Neural cell (in vitro differentiated cells): ENCODE measurements at regions not wholly inside any gene's neighbourhood (a gene's known extent, or its start where the extent isn't known, plus 50 kb on each side); places are given as distances from the start of the nearest gene placed in this dataset.

ENCODE experiments used
- H2AFZ ChIP-seq: fragments of 200-600, 300-800 bp; sonication (generic), shearing (Covaris generic); 2 replicates; pipeline ENCODE4 v1.6.0; 2014; ENCODE audit warnings: low read depth, mild to moderate bottlenecking, antibody characterized with exemption, low read length, moderate library complexity
- H3F3A ChIP-seq: fragments of 200-600 bp; shearing (Covaris generic); 2 replicates; pipeline ENCODE4 v1.6.1; 2016; ENCODE audit warnings: mild to moderate bottlenecking, moderate library complexity, mixed read lengths, antibody characterized with exemption, low read length; ENCODE audit not compliant: insufficient read depth, poor library complexity, severe bottlenecking
- H3K27ac ChIP-seq: fragments of 200-600, 300-800 bp; sonication (generic), shearing (Covaris generic); 2 replicates; pipeline ENCODE4 v1.5.1; 2014; ENCODE audit warnings: mild to moderate bottlenecking, low read length, moderate library complexity
- H3K27me3 ChIP-seq: fragments of 300-800, 200-600 bp; sonication (generic), shearing (Covaris generic); 2 replicates; pipeline ENCODE4 v1.6.0; 2014; ENCODE audit warnings: mild to moderate bottlenecking, low read depth, low read length, moderate library complexity; ENCODE audit not compliant: insufficient read depth
- H3K36me3 ChIP-seq: fragments of 300-800, 200-600 bp; sonication (generic), shearing (Covaris generic); 2 replicates; pipeline ENCODE4 v1.5.1; 2014; ENCODE audit warnings: mild to moderate bottlenecking, antibody characterized with exemption, low read length, moderate library complexity; ENCODE audit not compliant: insufficient read depth
- H3K4me2 ChIP-seq: fragments of 300-800, 200-600 bp; sonication (generic), shearing (Covaris generic); 2 replicates; pipeline ENCODE4 v1.6.0; 2014; ENCODE audit warnings: mild to moderate bottlenecking, low read length
- H3K4me3 ChIP-seq: fragments of 300-800, 200-600 bp; sonication (generic), shearing (Covaris generic); 2 replicates; pipeline ENCODE4 v1.5.1; 2014; ENCODE audit warnings: mild to moderate bottlenecking, low read length, moderate library complexity
- H3K79me2 ChIP-seq: fragments of 200-600 bp; shearing (Covaris generic); replicated peaks from 2 replicates; pipeline ENCODE4 v1.6.0; 2014; ENCODE audit warnings: mild to moderate bottlenecking, low read length, moderate library complexity; ENCODE audit not compliant: insufficient read depth
- H3K9ac ChIP-seq: fragments of 300-800, 200-600 bp; sonication (generic), shearing (Covaris generic); 2 replicates; pipeline ENCODE4 v1.6.1; 2016; ENCODE audit warnings: mild to moderate bottlenecking, low read length, mixed read lengths
- H3K9me2 ChIP-seq: fragments of 200-600 bp; shearing (Covaris generic); 2 replicates; pipeline ENCODE4 v1.6.1; 2016; ENCODE audit warnings: mild to moderate bottlenecking, low read length, mixed read lengths; ENCODE audit not compliant: insufficient read depth
- H3K9me3 ChIP-seq: fragments of 200-600, 300-800 bp; sonication (generic), shearing (Covaris generic); 2 replicates; pipeline ENCODE4 v1.6.1; 2016; ENCODE audit warnings: mild to moderate bottlenecking, mixed run types, low read length, moderate library complexity, mixed read lengths
- H4K20me1 ChIP-seq: fragments of 200-600 bp; shearing (Covaris generic); 2 replicates; pipeline ENCODE4 v1.6.1; 2016; ENCODE audit warnings: mild to moderate bottlenecking, mixed run types; ENCODE audit not compliant: insufficient read depth
- CTCF ChIP-seq: fragments of 450-650 bp; IDR thresholded peaks from 2 replicates; pipeline ENCODE4 v1.5.1; 2014; ENCODE audit warnings: antibody characterized with exemption, mild to moderate bottlenecking, moderate library complexity; ENCODE audit not compliant: poor library complexity, severe bottlenecking
- EP300 ChIP-seq: fragments of 450-650 bp; conservative IDR thresholded peaks from 2 replicates; pipeline ENCODE4 v1.6.1; 2014; ENCODE audit warnings: antibody characterized with exemption, mild to moderate bottlenecking, moderate library complexity; ENCODE audit not compliant: poor library complexity, severe bottlenecking
- EZH2 ChIP-seq: fragments of 200-600, 300-800 bp; shearing (Covaris generic), sonication (generic); IDR thresholded peaks from 2 replicates; pipeline ENCODE4 v1.6.1; 2014; ENCODE audit warnings: antibody characterized with exemption, low read length, borderline replicate concordance, mild to moderate bottlenecking; ENCODE audit not compliant: insufficient read depth, poor library complexity, severe bottlenecking
- MXI1 ChIP-seq: fragments of 450-650 bp; conservative IDR thresholded peaks from 2 replicates; pipeline ENCODE4 v1.6.1; 2014; ENCODE audit warnings: antibody characterized with exemption, mild to moderate bottlenecking; ENCODE audit not compliant: poor library complexity, severe bottlenecking
- POLR2AphosphoS5 ChIP-seq: IDR thresholded peaks from 2 replicates; pipeline ENCODE4 v1.6.1; 2012
- RAD21 ChIP-seq: fragments of 450-650 bp; conservative IDR thresholded peaks from 2 replicates; pipeline ENCODE4 v1.6.1; 2014; ENCODE audit warnings: antibody characterized with exemption, mild to moderate bottlenecking, moderate library complexity
- REST ChIP-seq: IDR thresholded peaks from 2 replicates; pipeline ENCODE4 v1.6.1; 2012; ENCODE audit warnings: borderline replicate concordance
- SMC3 ChIP-seq: fragments of 450-650 bp; conservative IDR thresholded peaks from 2 replicates; pipeline ENCODE4 v1.6.1; 2014; ENCODE audit warnings: antibody characterized with exemption, mild to moderate bottlenecking, moderate library complexity; ENCODE audit not compliant: poor library complexity
- TAF1 ChIP-seq: IDR thresholded peaks from 2 replicates; pipeline ENCODE4 v1.6.1; 2012; ENCODE audit warnings: low read depth

DNA sequence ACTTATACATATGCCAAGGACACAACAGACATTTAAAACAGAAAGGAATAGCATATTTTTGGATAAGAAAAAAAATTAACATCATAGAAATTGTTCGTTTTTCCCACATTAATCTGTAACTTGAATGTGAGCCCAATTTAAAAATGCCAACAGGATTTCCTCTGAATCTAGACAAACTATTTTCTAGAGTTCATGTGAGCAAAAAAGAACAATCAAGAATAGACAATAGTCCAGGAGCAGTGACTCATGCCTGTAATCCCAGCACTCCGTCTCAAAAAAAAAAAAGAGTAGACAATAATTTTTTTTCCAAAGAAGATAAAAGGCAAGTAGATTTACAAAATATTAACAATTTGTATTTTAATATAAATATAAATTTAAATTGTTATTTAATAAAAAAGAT lies 73.7 kb upstream of the DUSP21 start:
- H3K36me3 ChIP-seq = no peaks in the 10 kb centered on the region
- TF ChIP-seq POLR2AphosphoS5 (no peak), MXI1 (no peak)
- no peaks in the 10 kb centered on the region for H3K79me2 ChIP-seq
- H4K20me1 ChIP-seq = no peaks in the 10 kb centered on the region
- H3K9me3 ChIP-seq = no peaks in the 10 kb centered on the region
- no peaks in the 10 kb centered on the region for H3F3A ChIP-seq
- H3K27ac ChIP-seq = no peak overlapping the region
- H3K9me2 ChIP-seq = no peaks in the 10 kb centered on the region
- H3K27me3 ChIP-seq = no peaks in the 10 kb centered on the region
- no peak overlapping the region for H3K4me3 ChIP-seq
- no peak overlapping the region for H2AFZ ChIP-seq
- H3K9ac ChIP-seq = no peak overlapping the region
- no peak overlapping the region for H3K4me2 ChIP-seq

DNA sequence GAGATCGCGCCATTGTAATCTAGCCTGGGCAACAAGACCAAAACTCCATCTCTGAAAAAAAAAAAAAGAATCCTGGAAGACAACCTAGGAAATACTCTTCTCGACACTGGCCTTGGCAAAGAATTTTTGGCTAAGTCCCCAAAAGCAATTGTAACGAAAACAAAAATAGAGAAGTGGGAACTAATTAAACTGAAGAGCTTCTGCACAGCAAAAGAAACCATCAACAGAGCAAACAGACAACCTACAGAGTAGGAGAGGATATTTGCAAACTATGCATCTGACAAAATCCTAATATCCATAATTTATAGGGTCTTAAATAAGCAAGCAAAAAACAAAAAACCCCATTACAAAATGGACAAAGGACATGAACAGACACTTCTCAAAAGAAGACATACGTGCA lies 76.5 kb upstream of the DUSP21 start:
- H3K9ac ChIP-seq = no peak overlapping the region
- H3K79me2 ChIP-seq = no peaks in the 10 kb centered on the region
- no peak overlapping the region for H3K4me3 ChIP-seq
- H3K9me2 ChIP-seq = no peaks in the 10 kb centered on the region
- no peaks in the 10 kb centered on the region for H3F3A ChIP-seq
- no peaks in the 10 kb centered on the region for H3K9me3 ChIP-seq
- no peaks in the 10 kb centered on the region for H3K27me3 ChIP-seq
- no peaks in the 10 kb centered on the region for H3K36me3 ChIP-seq
- no peak overlapping the region for H3K4me2 ChIP-seq
- no peak overlapping the region for H3K27ac ChIP-seq
- H4K20me1 ChIP-seq = no peaks in the 10 kb centered on the region
- H2AFZ ChIP-seq = no peak overlapping the region
- TF ChIP-seq POLR2AphosphoS5 (no peak), SMC3 (no peak), MXI1 (no peak), CTCF (no peak), TAF1 (no peak), EZH2 (no peak), REST (no peak), EP300 (no peak), RAD21 (no peak)

DNA sequence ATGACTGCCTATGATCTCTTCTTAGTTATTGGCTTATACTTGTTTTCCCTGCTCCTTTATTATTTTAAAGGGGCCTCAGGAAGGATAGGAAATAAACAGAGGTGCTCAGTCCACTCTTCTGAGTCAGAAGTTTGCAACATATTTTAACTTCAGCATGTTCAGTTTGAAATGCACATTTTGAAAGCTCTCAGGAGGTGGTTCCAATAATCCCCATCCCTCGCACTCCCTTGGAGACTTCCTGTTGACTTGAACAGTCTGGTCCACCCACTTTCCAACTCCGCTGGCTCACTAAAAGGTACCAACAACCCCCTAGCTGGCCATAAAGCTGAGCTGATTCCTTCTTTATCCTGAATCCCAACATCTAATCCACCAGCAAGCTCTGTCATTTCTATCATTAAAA lies 78.3 kb upstream of the DUSP21 start:
- no peak overlapping the region for H3K27ac ChIP-seq
- no peaks in the 10 kb centered on the region for H3F3A ChIP-seq
- no peaks in the 10 kb centered on the region for H3K9me3 ChIP-seq
- H3K9ac ChIP-seq = no peak overlapping the region
- no peaks in the 10 kb centered on the region for H3K79me2 ChIP-seq
- H3K36me3 ChIP-seq = no peaks in the 10 kb centered on the region
- no peak overlapping the region for H3K4me3 ChIP-seq
- no peak overlapping the region for H3K4me2 ChIP-seq
- H2AFZ ChIP-seq = no peak overlapping the region
- no peaks in the 10 kb centered on the region for H3K27me3 ChIP-seq
- TF ChIP-seq RAD21 (no peak), EP300 (no peak), CTCF (no peak), TAF1 (no peak), EZH2 (no peak), POLR2AphosphoS5 (no peak), REST (no peak), MXI1 (no peak), SMC3 (no peak)
- H3K9me2 ChIP-seq = no peaks in the 10 kb centered on the region
- H4K20me1 ChIP-seq = no peaks in the 10 kb centered on the region
